Transverse colon (tissue), 1 donor: ENCODE measurements at regions not wholly inside any gene's neighbourhood (a gene's known extent, or its start where the extent isn't known, plus 50 kb on each side); places are given as distances from the start of the nearest gene placed in this dataset.

Source experiments
- EP300 ChIP-seq: sonication (generic); formaldehyde crosslinking; IDR thresholded peaks from one replicate; pipeline ENCODE4 v1.6.1; 2017; ENCODE audit warnings: antibody characterized with exemption, low read depth
- POLR2A ChIP-seq: fragments of 450-650 bp; IDR thresholded peaks from one replicate; pipeline ENCODE4 v1.6.1; 2016; ENCODE audit warnings: antibody characterized with exemption, mild to moderate bottlenecking, moderate library complexity

DNA sequence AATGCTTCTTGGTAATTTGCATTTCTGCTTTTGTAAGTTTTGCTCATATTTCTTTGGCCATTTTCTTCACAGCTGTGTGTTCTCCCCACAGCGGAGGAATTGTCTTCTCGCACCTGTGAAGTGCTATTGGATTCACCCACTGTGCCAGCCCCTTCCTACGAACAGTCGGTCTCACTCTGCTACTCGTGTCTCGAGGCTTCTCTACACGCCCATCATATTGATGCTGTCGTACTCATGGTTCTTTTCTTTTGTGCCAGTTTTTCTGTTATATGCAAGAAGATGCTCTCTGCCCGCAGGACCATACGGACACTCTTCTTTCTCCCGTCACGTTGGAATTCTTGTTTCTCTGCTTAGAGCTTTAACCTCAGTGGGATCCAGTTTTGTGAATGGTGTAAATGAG lies 200.3 kb downstream of the DLL1 start:
- TF ChIP-seq EP300 = no peak
- no peak for TF ChIP-seq POLR2A
